Kidney tubule cell (primary cell): ENCODE measurements at regions not wholly inside any gene's neighbourhood (a gene's known extent, or its start where the extent isn't known, plus 50 kb on each side); places are given as distances from the start of the nearest gene placed in this dataset.
A peak's percentile ranks its signal among the peaks of the same experiment; 100 is the strongest.
"Not testable (repeated sequence)": the region's sequence is repeated elsewhere in the genome, so short reads cannot be mapped to it uniquely, and the experiment has no call there.

ENCODE experiments used
- DNase-seq: peaks from one replicate; pipeline ENCODE4 v3.0.0-alpha.2; 2018; ENCODE audit warnings: low spot score

DNA sequence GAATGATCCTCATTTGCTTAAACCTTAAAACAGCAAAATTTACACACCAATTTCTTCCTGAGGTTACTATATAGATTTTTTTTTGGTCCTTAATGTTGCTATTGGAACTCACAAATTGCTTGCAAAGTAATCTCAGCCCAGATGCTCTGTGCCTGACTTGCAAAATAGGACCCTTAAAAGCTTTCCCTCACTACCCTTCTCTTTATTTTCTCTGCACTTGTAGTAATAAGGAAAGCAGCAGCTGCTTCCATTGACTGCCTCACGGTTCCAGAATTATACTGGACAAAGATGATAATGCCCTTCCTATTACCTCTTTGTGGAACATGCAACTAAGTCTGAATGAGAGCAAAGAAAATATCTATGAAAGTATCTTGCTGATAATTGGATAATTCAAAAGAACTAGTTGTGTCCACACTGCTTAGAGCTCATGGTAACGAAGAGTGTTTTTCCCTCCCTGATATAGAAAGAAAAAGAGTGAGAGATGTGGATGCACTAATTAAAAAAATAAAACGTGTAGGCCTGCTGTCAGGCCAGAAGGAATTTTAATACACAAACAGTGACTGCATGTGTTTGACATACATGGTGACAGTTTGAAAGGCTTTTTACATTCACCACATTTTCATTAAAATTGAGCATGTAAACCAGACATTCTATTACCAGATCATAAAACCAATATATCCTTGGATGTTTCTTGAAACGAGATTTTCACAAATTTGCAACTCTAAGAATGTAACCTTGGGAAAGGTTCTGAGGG, 783.1 kb downstream of the GBE1 start:
- DNase-seq, result no peak

DNA sequence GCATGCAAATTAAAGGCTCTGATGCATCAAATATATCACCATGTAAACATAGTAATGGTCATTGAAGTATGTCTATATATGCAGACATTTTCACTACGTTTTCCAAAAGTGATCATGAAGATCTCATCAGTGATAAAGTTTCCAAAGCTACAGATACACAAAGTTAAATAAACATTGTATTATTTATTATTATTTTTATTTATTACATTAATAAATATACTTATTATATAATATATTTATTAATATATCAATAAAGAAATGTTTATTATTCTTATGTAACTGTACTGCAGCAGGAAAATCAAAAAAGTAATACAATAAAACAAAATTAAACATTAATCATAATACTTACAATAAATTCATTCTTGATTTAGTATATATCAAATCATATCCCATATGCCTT, 791.2 kb downstream of the GBE1 start:
- no peak for DNase-seq

GRCh38 chr3:80929576-80929975, 831.9 kb downstream of the GBE1 start:
- no peak for DNase-seq

DNA sequence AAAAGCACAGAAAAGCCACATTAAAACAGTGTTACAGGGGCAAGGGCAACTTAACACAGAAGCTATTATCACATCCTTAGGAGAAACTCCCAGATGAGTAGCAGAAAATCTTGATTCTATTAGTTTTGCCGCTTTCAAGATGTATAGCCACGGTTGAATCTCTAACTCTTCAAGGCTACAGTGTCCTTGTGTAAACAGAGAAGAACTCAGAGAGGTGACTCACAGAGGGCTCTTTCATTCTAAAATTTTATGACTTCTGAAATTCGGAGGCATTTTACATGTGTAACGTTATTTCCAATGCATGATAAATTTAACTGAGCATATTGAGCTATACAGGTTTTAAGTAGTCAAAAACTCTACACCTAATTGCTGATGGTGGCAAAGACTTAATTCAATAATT, 846.6 kb downstream of the GBE1 start:
- DNase-seq, result no peak

DNA sequence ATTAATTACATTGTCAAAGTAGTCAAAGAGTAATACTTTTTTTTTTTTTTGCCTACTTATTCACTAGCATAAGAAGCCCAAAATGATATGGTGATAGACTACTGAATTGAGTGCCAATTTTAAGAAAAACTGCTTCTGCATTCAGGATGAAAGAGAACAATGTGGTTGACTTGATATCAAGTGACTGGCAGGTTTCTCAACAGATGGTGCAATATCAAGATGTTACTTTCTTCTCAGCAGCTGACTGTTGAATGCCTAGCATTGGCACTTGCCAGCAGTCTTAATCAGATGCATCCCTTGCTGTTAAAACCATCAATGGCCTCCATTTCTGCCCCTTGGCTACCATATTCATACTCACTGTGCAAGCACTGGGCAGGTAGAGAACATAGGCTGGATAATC, 863.2 kb downstream of the GBE1 start:
- no peak for DNase-seq

DNA sequence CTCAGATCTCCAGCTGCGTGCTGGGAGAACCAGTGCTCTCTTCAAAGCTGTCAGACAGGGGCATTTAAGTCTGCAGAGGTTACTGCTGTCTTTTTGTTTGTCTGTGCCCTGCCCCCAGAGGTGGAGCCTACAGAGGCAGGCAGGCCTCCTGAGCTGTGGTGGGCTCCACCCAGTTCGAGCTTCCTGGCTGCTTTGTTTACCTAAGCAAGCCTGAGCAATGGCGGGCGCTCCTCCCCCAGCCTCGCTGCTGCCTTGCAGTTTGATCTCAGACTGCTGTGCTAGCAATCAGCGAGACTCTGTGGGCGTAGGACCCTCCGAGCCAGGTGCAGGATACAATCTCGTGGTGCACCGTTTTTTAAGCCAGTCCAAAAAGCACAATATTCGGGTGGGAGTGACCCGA, 864.4 kb downstream of the GBE1 start:
- DNase-seq, result not testable (repeated sequence)

DNA sequence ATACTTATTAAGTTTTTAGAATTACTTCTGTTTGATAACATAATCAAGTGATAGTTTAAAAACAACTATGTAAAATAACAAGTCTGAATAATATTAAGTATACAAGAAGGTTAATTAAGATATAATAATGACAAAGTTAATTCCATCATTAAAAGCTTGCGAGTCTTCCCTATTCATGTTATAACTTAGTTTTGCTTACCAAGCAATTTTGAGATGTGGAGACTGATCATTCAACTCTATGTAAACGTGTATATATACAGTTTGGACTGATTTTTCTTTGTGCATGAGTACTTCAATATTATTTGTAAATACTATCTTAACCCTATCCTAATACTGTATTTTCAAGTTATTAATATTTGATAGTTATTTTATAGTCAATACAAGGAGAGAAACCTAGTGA, 870.9 kb downstream of the GBE1 start:
- no peak for DNase-seq

- DNase-seq, result peak; percentile 5
Observed at GRCh38 chr3:80889535-80889934, 871.9 kb downstream of the GBE1 start.

DNA sequence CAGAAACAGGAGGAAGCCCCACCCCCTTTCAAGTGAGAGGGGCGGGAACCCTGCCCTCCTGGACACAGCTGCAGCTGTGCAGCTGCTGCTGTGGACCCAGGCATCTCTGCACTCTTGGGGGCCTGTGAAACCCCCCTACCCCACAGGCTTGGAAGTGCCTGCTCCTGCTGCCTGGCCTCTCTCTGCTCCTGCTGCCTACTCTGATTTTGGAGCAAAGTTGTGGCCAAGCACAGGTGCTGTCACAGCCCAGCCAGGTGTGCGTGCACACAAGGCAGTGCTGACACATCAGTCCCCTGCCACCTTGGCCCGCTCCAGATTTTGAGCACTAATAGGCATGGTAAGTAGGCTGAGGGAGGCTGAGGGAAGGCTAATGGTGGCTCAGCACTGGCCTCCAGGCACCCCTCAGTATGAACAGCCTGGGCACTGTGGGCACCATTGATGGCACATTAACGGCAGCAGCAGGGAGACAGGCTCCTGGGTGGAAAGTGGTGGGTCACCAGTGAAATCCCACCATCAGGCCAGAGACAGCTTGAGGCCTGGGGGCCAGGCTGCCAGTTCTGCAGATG, 890.9 kb downstream of the GBE1 start:
- no peak for DNase-seq

DNA sequence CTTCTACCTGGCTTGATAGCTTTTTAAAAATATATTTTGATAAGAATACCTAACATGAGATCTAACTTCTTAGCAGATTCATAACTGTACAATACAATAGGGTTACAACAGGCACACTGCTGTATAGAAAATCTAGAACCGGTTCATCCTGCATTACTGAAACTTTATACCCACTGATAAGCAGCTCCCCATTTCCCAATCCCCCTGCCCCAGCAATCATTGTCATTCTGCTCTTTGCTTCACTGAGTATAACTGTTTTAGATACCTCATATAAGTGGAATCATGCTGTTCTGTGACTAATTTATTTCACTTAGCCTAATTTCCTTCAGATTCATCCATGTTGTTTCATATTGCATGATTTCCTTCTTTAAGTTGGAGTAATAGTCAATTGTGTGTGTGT, 906.0 kb downstream of the GBE1 start:
- no peak for DNase-seq

GRCh38 chr3:80836395-80836794, 925.0 kb downstream of the GBE1 start:
- no peak for DNase-seq

GRCh38 chr3:80807577-80807976, 953.9 kb downstream of the GBE1 start:
- no peak for DNase-seq

- no peak for DNase-seq
Observed at GRCh38 chr3:80806673-80807072, 954.8 kb downstream of the GBE1 start.

DNA sequence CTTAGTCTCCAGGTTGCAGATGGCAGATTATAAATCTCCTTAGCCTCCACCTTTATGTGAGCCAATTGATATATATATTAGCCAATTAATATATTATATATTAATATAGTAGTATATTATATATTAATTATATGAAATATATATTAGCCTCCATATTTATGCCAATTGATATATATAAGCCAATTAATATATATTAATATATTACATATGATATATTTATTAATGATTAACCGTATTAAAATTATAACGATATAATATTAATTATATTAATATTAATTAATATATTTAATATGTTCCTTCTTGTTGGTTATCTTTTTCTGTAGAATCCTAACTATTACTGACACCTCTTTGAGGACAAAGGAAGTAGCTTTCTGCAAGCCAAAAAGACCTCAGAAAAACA, 972.5 kb downstream of the GBE1 start:
- DNase-seq, result no peak

- DNase-seq, result no peak
Observed at GRCh38 chr3:80785875-80786274, 975.6 kb downstream of the GBE1 start.

GRCh38 chr3:80785475-80785874, 976.0 kb downstream of the GBE1 start:
- DNase-seq, result no peak

DNA sequence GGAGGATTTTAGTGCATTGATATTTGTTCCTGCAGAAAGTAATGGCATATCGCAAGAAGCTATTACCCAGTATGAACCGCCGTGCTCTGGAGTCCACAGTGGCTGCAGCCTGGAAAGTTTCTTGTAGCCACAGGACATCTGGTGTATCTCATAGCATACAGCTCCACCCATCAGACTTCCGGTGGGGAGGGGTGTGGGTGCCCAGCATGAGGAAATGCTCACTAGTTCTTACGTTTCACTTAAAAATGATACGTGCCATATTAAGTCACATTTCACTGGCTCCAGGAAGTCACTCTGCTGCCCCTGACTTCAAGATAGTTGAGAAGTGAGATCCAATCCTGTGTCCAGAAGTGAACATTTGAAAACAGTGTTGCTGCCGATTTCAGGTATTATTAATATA, 990.4 kb downstream of the GBE1 start:
- peak; percentile 20 for DNase-seq

DNA sequence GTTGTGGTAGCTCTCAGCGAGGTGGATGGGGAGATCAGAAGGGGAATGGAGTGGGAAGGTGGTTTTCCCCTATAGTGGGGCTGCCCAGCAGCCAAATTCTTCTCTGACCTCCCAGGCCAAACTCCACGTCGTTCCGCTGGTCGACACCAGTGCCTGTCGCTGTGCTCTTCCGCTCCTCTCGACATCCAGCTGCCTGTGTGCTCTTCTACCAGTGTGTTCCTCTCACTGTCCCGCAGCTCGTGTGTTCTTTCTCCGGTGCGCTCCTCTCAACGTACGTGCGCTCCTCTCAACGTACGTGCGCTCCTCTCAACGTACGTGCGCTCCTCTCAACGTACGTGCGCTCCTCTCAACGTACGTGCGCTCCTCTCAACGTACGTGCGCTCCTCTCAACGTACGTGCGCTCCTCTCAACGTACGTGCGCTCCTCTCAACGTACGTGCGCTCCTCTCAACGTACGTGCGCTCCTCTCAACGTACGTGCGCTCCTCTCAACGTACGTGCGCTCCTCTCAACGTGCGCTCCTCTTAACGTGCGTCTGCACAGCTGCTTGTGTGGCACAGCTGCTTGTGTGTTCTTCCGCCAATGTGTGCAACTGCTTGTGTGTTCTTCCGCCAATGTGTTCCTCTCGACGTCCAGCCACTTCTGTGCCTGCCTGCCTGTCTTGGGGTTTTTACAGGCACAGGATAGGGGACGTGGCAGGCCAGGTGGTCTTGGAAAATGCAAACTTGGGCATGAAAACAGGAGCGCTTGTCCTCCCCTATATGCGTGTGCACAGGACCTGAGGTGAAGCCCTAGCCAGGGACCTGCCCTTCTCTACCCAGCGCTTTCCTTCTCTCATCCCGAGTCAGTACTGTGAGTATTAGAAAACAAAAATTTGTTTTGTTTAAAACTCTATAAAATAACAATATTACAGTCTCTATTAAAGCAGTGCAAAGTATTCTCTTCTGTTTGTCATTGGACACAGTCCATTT, 991.1 kb downstream of the GBE1 start:
- DNase-seq, result peak; percentile 22

DNA sequence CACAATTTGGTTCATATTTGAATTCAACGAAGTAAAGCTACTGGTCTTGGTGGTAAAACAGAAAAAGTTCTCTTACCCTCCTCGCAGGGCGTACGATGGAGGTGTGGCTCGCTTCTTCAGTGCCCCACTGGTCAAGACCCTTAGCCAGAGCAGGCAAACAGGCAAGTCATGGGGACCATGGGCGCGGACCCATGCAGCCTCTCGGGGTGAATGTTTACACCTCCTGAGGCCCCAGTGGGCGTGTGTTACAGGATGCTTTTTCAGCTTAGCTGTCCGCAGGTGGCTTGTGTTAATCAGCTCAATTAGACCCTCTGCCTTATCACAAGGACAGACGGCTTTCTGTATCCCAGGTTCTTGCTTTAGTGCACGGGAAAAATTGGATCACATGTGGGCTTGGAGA, 991.8 kb downstream of the GBE1 start:
- no peak for DNase-seq

DNA sequence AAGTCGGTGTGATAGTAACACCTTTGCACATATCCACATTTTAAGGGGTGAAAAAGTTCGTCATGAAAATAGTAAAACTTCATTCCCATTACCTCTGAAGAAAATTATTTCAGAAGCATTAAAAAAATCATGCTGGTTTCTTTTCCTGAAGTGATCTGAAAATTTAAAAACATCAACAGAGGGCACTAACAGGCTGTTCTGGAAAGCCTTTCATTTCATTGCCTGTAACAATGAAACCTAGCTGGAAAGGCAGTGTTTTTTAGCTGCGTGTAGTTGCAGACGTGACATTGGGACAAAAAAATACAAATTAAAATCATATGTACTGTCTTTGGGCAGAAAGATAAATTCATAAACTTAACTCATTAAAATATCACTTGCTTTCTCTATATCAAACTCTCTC, 993.8 kb downstream of the GBE1 start:
- no peak for DNase-seq

DNA sequence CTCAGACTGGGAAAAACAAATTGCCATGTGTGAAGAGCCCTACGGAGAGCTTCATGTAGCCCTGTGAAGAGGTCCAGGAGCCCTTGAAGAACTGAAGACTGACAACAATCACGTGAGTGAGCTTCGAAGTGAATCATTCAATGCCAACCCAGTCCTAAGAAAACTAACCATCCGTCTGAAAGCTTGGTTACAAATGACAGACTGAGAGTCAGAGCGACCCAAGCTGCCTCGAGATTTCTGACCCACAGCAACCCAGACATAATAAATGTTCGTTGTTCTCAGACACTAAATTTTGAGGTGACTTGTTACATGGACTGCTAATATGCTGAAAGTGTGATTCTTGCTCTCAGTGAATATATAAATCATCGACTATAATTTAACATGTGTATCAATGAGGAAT, 987.2 kb upstream of the ROBO1 start:
- DNase-seq, result no peak

- DNase-seq, result no peak
Observed at GRCh38 chr3:80753021-80753420, 985.2 kb upstream of the ROBO1 start.

DNA sequence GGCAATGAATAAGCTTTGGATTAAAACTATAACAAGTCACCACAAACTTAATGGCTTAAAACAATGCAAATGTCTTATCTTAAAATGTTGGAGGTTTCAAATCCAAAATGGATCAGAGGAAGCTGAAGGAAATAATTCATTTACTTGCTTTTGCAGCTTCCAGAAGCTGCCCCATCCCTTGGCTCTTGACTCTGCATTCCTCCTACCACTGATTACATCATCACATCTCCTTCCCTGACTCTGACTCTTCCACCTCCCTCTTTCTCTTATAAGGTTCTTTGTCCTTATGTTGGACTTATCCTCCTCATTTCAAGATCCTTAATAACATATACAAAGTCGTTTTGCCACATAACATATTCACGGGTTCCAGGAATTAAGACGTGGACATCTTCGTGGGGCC, 982.8 kb upstream of the ROBO1 start:
- no peak for DNase-seq
